Stimulated activated naive CD8-positive, alpha-beta T cell treated with anti-CD3 and anti-CD28 coated beads, Interleukin-15, Interleukin-2, amounts not matched to agents 100 ng/mL and 50 ng/mL, for 24 hours (primary cell): ENCODE measurements at regions not wholly inside any gene's neighbourhood (a gene's known extent, or its start where the extent isn't known, plus 50 kb on each side); places are given as distances from the start of the nearest gene placed in this dataset.
A peak's percentile ranks its signal among the peaks of the same experiment; 100 is the strongest.

Experiments used
- H3K27ac Mint-ChIP-seq: one replicate; pipeline ENCODE4 v1.8.0; 2021; ENCODE audit warnings: mild to moderate bottlenecking, mixed read lengths
- H3K27me3 Mint-ChIP-seq: one replicate; pipeline ENCODE4 v1.8.0; 2021; ENCODE audit warnings: mixed read lengths
- H3K36me3 Mint-ChIP-seq: one replicate; pipeline ENCODE4 v1.8.0; 2021; ENCODE audit warnings: low read depth, mixed read lengths
- H3K4me1 Mint-ChIP-seq: one replicate; pipeline ENCODE4 v1.8.0; 2021; ENCODE audit warnings: low read depth, mixed read lengths
- H3K4me3 Mint-ChIP-seq: one replicate; pipeline ENCODE4 v1.8.0; 2021; ENCODE audit warnings: mild to moderate bottlenecking, mixed read lengths
- H3K9me3 Mint-ChIP-seq: one replicate; pipeline ENCODE4 v1.8.0; 2021; ENCODE audit warnings: mixed read lengths

GRCh38 chr3:72560846-72561675, 287.2 kb downstream of the SHQ1 start:
- Mint-ChIP-seq H3K4me1 (no peaks in the 10 kb centered on the region), H3K36me3 (peaks cover 4% of the 10 kb centered on the region), H3K9me3 (peaks cover 5% of the 10 kb centered on the region), H3K4me3 (no peak overlapping the region), H3K27ac (no peak overlapping the region), H3K27me3 (peaks cover 3% of the 10 kb centered on the region)

- peaks cover 8% of the 10 kb centered on the region for H3K9me3 Mint-ChIP-seq
- peaks cover 4% of the 10 kb centered on the region for H3K36me3 Mint-ChIP-seq
- peaks cover 3% of the 10 kb centered on the region for H3K27me3 Mint-ChIP-seq
- H3K4me1 Mint-ChIP-seq: no peaks in the 10 kb centered on the region
- H3K4me3 Mint-ChIP-seq: no peak overlapping the region
- no peak overlapping the region for H3K27ac Mint-ChIP-seq
Measured at GRCh38 chr3:72559385-72559784, 288.9 kb downstream of the SHQ1 start.

- no peaks in the 10 kb centered on the region for H3K4me1 Mint-ChIP-seq
- H3K36me3 Mint-ChIP-seq: peaks cover 4% of the 10 kb centered on the region
- no peak overlapping the region for H3K4me3 Mint-ChIP-seq
- no peak overlapping the region for H3K27ac Mint-ChIP-seq
- H3K9me3 Mint-ChIP-seq: peaks cover 8% of the 10 kb centered on the region
- H3K27me3 Mint-ChIP-seq: peaks cover 3% of the 10 kb centered on the region
Measured at GRCh38 chr3:72558001-72558400, 290.2 kb downstream of the SHQ1 start.

- Mint-ChIP-seq H3K4me3 (no peak overlapping the region), H3K9me3 (peaks cover 8% of the 10 kb centered on the region), H3K36me3 (peaks cover 4% of the 10 kb centered on the region), H3K4me1 (peaks cover 1% of the 10 kb centered on the region), H3K27ac (no peak overlapping the region), H3K27me3 (peaks cover 3% of the 10 kb centered on the region)
Measured at GRCh38 chr3:72555714-72556113, 292.5 kb downstream of the SHQ1 start.

GRCh38 chr3:72554689-72555088, 293.6 kb downstream of the SHQ1 start:
- Mint-ChIP-seq H3K4me3 (no peak overlapping the region), H3K36me3 (peaks cover 4% of the 10 kb centered on the region), H3K4me1 (peaks cover 11% of the 10 kb centered on the region), H3K27me3 (peaks cover 3% of the 10 kb centered on the region), H3K27ac (no peak overlapping the region), H3K9me3 (peaks cover 8% of the 10 kb centered on the region)

GRCh38 chr3:72553298-72553697, 294.9 kb downstream of the SHQ1 start:
- peaks cover 4% of the 10 kb centered on the region for H3K36me3 Mint-ChIP-seq
- H3K4me3 Mint-ChIP-seq: no peak overlapping the region
- H3K27me3 Mint-ChIP-seq: peaks cover 3% of the 10 kb centered on the region
- no peak overlapping the region for H3K27ac Mint-ChIP-seq
- peaks cover 8% of the 10 kb centered on the region for H3K9me3 Mint-ChIP-seq
- H3K4me1 Mint-ChIP-seq: peaks cover 19% of the 10 kb centered on the region

- Mint-ChIP-seq H3K27me3 (no peaks in the 10 kb centered on the region), H3K36me3 (no peaks in the 10 kb centered on the region), H3K9me3 (peaks cover 2% of the 10 kb centered on the region), H3K4me3 (peak overlapping the region; percentile 67), H3K4me1 (peaks cover 19% of the 10 kb centered on the region), H3K27ac (peak overlapping the region; percentile 82)
Measured at GRCh38 chr3:72550582-72551262, 297.5 kb downstream of the SHQ1 start.

- Mint-ChIP-seq H3K27me3 (no peaks in the 10 kb centered on the region), H3K4me1 (peaks cover 19% of the 10 kb centered on the region), H3K9me3 (no peaks in the 10 kb centered on the region), H3K4me3 (peak overlapping the region; percentile 67), H3K36me3 (no peaks in the 10 kb centered on the region), H3K27ac (peak overlapping the region; percentile 82)
Measured at GRCh38 chr3:72549761-72550581, 298.3 kb downstream of the SHQ1 start.

- H3K9me3 Mint-ChIP-seq: no peaks in the 10 kb centered on the region
- H3K4me3 Mint-ChIP-seq: no peak overlapping the region
- no peaks in the 10 kb centered on the region for H3K36me3 Mint-ChIP-seq
- H3K27me3 Mint-ChIP-seq: no peaks in the 10 kb centered on the region
- H3K27ac Mint-ChIP-seq: no peak overlapping the region
- H3K4me1 Mint-ChIP-seq: peaks cover 19% of the 10 kb centered on the region
Measured at GRCh38 chr3:72548981-72549380, 299.3 kb downstream of the SHQ1 start.

GRCh38 chr3:72548461-72548860, 299.8 kb downstream of the SHQ1 start:
- Mint-ChIP-seq H3K36me3 (no peaks in the 10 kb centered on the region), H3K27me3 (no peaks in the 10 kb centered on the region), H3K27ac (no peak overlapping the region), H3K4me3 (no peak overlapping the region), H3K9me3 (no peaks in the 10 kb centered on the region), H3K4me1 (peaks cover 19% of the 10 kb centered on the region)

GRCh38 chr3:72547183-72547582, 301.1 kb downstream of the SHQ1 start:
- peaks cover 26% of the 10 kb centered on the region for H3K4me1 Mint-ChIP-seq
- peaks cover 4% of the 10 kb centered on the region for H3K27me3 Mint-ChIP-seq
- no peaks in the 10 kb centered on the region for H3K36me3 Mint-ChIP-seq
- H3K9me3 Mint-ChIP-seq: no peaks in the 10 kb centered on the region
- H3K4me3 Mint-ChIP-seq: no peak overlapping the region
- no peak overlapping the region for H3K27ac Mint-ChIP-seq

GRCh38 chr3:72544239-72544638, 304.0 kb downstream of the SHQ1 start:
- H3K9me3 Mint-ChIP-seq: peaks cover 9% of the 10 kb centered on the region
- peaks cover 4% of the 10 kb centered on the region for H3K27me3 Mint-ChIP-seq
- peaks cover 4% of the 10 kb centered on the region for H3K36me3 Mint-ChIP-seq
- no peak overlapping the region for H3K27ac Mint-ChIP-seq
- peaks cover 13% of the 10 kb centered on the region for H3K4me1 Mint-ChIP-seq
- no peak overlapping the region for H3K4me3 Mint-ChIP-seq

- Mint-ChIP-seq H3K36me3 (peaks cover 4% of the 10 kb centered on the region), H3K9me3 (peaks cover 9% of the 10 kb centered on the region), H3K4me3 (no peak overlapping the region), H3K4me1 (peaks cover 17% of the 10 kb centered on the region), H3K27ac (no peak overlapping the region), H3K27me3 (peaks cover 4% of the 10 kb centered on the region)
Measured at GRCh38 chr3:72543246-72543645, 305.0 kb downstream of the SHQ1 start.

GRCh38 chr3:72542781-72543180, 305.5 kb downstream of the SHQ1 start:
- no peak overlapping the region for H3K27ac Mint-ChIP-seq
- peaks cover 22% of the 10 kb centered on the region for H3K4me1 Mint-ChIP-seq
- H3K9me3 Mint-ChIP-seq: peaks cover 9% of the 10 kb centered on the region
- H3K27me3 Mint-ChIP-seq: peaks cover 4% of the 10 kb centered on the region
- H3K36me3 Mint-ChIP-seq: peaks cover 4% of the 10 kb centered on the region
- no peak overlapping the region for H3K4me3 Mint-ChIP-seq

- Mint-ChIP-seq H3K27me3 (peaks cover 7% of the 10 kb centered on the region), H3K9me3 (peaks cover 9% of the 10 kb centered on the region), H3K4me3 (no peak overlapping the region), H3K4me1 (peaks cover 32% of the 10 kb centered on the region), H3K36me3 (peaks cover 4% of the 10 kb centered on the region), H3K27ac (no peak overlapping the region)
Measured at GRCh38 chr3:72539856-72540255, 308.4 kb downstream of the SHQ1 start.
